Ovary (tissue), 7 donors: ENCODE measurements at regions not wholly inside any gene's neighbourhood (a gene's known extent, or its start where the extent isn't known, plus 50 kb on each side); places are given as distances from the start of the nearest gene placed in this dataset.

Source experiments
- DNase-seq, 5 donors: peaks; one replicate each; pipeline ENCODE4 v3.0.0-alpha.2; 2019 to 2020
- H3K27ac ChIP-seq, 2 donors: fragments of 200-600 bp; one replicate each; pipeline versions ENCODE4 v1.5.1 to v1.8.0; 2019 to 2022
- H3K27me3 ChIP-seq: fragments of 200-600 bp; one replicate; pipeline ENCODE4 v1.8.0; 2022
- H3K36me3 ChIP-seq: fragments of 200-600 bp; sonication (generic); one replicate; pipeline ENCODE4 v1.5.1; 2019
- H3K4me1 ChIP-seq: one replicate; pipeline ENCODE4 v1.8.1; 2013; ENCODE audit warnings: mild to moderate bottlenecking, moderate library complexity; ENCODE audit not compliant: insufficient read depth
- H3K4me3 ChIP-seq: fragments of 200-600 bp; sonication (generic); one replicate; pipeline ENCODE4 v1.5.1; 2017
- H3K9me3 ChIP-seq, 2 donors: fragments of 200-600 bp in 1 of 2; sonication (generic) in 1 of 2; one replicate each; pipeline versions ENCODE4 v1.5.1 to v1.8.1; 2013 to 2019; ENCODE audit warnings: mild to moderate bottlenecking in 1 of 2, moderate library complexity in 1 of 2
- EP300 ChIP-seq: sonication (generic); formaldehyde crosslinking; IDR thresholded peaks from one replicate; pipeline ENCODE4 v1.6.1; 2017; ENCODE audit warnings: antibody characterized with exemption
- POLR2A ChIP-seq: fragments of 450-650 bp; IDR thresholded peaks from one replicate; pipeline ENCODE4 v1.6.1; 2017; ENCODE audit warnings: antibody characterized with exemption, mild to moderate bottlenecking, moderate library complexity
- WGBS, 3 donors: extraction: QIAGEN DNeasy Blood & Tissue Kit in 1 of 3; methylation state at CpG; one replicate each; pipeline versions ENCODE4 v1.1.5 to v1.1.7; 2013 to 2017; 5-methylcytosine and 5-hydroxymethylcytosine counted together
- intact Hi-C, 4 donors: fragments of 100-400 bp; cut with DNase I; formaldehyde crosslinking; loops; one replicate each; pipeline versions ENCODE4 v1.11.0 to v1.15.1; 2022 to 2023
- TF ChIP-seq, protein P1 (sequence below), 3 donors: fragments of 450-650 bp in 2 of 3; fragments of 200-600 bp in 1 of 3; IDR thresholded peaks; one replicate each; pipeline versions ENCODE4 v1.5.1 to v1.8.0; 2016 to 2022; ENCODE audit warnings: antibody characterized with exemption in 3 of 3, mild to moderate bottlenecking in 1 of 3
- donor health status: DM: no; HTN: no; CAD: no; lungs with moderate emphysema.
- donor health status: DM: no; HTN: no; CAD: no.
- donor health status: Bipolar disorder and iron deficiency.
- donor health status: DM: no; HTN: no; CAD: no.
- donor health status: DM: yes; HTN: yes; CAD: no.

DNA sequence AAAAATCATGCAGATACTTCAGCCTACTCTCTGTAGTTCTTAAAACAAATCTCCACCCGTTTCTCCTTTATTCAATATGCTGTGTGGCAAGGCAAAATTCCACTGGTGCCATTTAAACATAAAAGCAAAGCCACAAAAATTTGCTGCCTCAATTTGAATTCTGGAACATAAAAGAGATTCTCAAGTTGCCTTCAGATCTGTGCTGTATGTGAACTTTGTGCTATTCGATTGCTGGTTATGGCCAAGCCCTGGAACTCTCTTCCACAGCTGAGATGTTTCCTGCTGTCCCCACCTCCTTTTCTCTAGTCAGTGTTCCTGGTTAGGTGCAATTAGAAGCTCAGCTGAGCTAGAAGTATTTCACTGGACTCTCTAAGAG is 395.3 kb upstream of the BTBD3 start:
- no peak for DNase-seq
- no peak overlapping the region for H3K27ac ChIP-seq
- no peaks in the 10 kb centered on the region for H3K27me3 ChIP-seq
- intact Hi-C loops = no loop called here
- no peaks in the 10 kb centered on the region for H3K4me1 ChIP-seq
- H3K9me3 ChIP-seq = no peaks in the 10 kb centered on the region
- TF ChIP-seq EP300 (no peak), POLR2A (no peak)
- TF ChIP-seq, protein P1, sequence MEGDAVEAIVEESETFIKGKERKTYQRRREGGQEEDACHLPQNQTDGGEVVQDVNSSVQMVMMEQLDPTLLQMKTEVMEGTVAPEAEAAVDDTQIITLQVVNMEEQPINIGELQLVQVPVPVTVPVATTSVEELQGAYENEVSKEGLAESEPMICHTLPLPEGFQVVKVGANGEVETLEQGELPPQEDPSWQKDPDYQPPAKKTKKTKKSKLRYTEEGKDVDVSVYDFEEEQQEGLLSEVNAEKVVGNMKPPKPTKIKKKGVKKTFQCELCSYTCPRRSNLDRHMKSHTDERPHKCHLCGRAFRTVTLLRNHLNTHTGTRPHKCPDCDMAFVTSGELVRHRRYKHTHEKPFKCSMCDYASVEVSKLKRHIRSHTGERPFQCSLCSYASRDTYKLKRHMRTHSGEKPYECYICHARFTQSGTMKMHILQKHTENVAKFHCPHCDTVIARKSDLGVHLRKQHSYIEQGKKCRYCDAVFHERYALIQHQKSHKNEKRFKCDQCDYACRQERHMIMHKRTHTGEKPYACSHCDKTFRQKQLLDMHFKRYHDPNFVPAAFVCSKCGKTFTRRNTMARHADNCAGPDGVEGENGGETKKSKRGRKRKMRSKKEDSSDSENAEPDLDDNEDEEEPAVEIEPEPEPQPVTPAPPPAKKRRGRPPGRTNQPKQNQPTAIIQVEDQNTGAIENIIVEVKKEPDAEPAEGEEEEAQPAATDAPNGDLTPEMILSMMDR (IDR thresholded peaks at IDR 0.05) = no peak
- H3K4me3 ChIP-seq = no peak overlapping the region
- no peaks in the 10 kb centered on the region for H3K36me3 ChIP-seq
- WGBS, 3 donors = 68 to 77% (median 76%) methylated on average over 2 of the region's 2 CpGs

DNA sequence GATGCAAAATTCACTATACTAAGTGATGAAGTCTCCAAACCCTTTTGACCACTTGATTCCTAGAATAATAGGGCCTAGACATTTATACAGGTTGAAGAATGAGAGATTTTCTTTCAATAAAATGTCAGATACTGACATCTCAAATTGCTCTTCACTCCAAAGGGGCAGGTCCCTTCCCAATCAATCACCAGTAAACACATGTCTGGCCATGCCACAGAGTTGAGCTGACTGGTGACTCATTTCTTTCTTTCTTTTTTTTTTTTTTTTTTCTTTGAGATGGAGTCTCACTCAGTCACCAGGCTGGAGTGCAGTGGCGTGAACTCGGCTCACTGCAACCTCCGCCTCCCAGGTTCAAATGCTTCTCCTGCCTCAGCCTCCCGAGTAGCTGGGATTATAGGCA is 388.6 kb upstream of the BTBD3 start:
- 91 to 98% (median 94%) methylated on average over 4 of the region's 4 CpGs for WGBS, 3 donors
- H3K9me3 ChIP-seq = no peaks in the 10 kb centered on the region
- no peak for TF ChIP-seq EP300
- no peak for TF ChIP-seq POLR2A
- TF ChIP-seq, protein P1 (IDR thresholded peaks at IDR 0.05) = no peak
- H3K4me1 ChIP-seq = no peaks in the 10 kb centered on the region
- H3K27ac ChIP-seq = no peak overlapping the region
- no peak for DNase-seq
- no peaks in the 10 kb centered on the region for H3K27me3 ChIP-seq
- no peaks in the 10 kb centered on the region for H3K36me3 ChIP-seq
- intact Hi-C loops = no loop called here
- no peak overlapping the region for H3K4me3 ChIP-seq

DNA sequence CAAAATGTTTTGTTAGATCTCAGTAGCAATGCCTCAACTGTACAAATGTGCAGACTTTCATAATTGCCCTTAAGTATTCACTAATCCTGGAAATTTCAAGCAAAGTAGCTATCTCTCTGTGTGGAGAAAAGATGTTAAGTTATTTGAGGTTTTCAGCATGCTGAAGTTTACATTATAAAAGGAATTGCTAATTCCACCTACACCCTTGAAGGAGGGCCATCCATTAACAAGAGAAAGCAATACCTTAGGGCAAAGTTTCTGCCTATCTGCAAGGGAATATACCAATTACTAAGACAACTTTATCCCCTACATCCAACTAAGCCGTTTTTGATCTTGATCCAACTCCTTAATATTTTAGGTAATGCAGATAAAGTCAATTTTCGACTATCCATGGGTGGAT is 380.7 kb upstream of the BTBD3 start:
- intact Hi-C loops = no loop called here
- Histone ChIP-seq H3K9me3 (no peaks in the 10 kb centered on the region), H3K4me1 (no peaks in the 10 kb centered on the region), H3K27ac (no peak overlapping the region), H3K36me3 (no peaks in the 10 kb centered on the region), H3K27me3 (no peaks in the 10 kb centered on the region), H3K4me3 (no peak overlapping the region)
- DNase-seq = no peak
- TF ChIP-seq, protein P1 (IDR thresholded peaks at IDR 0.05) = no peak
- TF ChIP-seq EP300 (no peak), POLR2A (no peak)
- WGBS, 3 donors = 19 to 43% (median 24%) methylated on average over 2 of the region's 2 CpGs

DNA sequence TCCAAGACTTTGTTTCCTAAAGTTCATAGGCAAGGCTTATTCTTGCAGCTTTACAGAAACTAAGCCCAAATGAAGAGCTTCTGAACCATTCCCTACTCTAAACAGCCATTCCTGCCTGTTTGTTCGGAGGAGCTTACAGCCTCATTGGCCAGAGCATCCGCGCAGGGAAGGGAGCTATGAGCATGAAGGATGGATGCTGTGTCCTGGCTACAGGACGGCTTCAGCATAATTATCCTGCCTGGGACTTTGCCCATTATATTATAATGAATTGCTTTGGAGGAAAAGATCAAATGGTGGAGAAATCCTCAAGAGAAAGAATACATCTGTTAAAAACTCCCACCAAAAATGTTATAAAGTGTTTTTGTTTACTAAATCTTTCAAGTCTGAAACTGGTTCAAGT is 378.2 kb upstream of the BTBD3 start:
- Histone ChIP-seq H3K4me1 (no peaks in the 10 kb centered on the region), H3K27me3 (no peaks in the 10 kb centered on the region), H3K36me3 (no peaks in the 10 kb centered on the region), H3K27ac (no peak overlapping the region), H3K9me3 (no peaks in the 10 kb centered on the region), H3K4me3 (no peak overlapping the region)
- intact Hi-C loops = no loop called here
- no peak for DNase-seq
- WGBS, 3 donors = 22 to 24% (median 23%) methylated on average over 4 of the region's 4 CpGs
- TF ChIP-seq POLR2A = no peak
- TF ChIP-seq EP300 = no peak
- TF ChIP-seq, protein P1 (IDR thresholded peaks at IDR 0.05) = no peak

DNA sequence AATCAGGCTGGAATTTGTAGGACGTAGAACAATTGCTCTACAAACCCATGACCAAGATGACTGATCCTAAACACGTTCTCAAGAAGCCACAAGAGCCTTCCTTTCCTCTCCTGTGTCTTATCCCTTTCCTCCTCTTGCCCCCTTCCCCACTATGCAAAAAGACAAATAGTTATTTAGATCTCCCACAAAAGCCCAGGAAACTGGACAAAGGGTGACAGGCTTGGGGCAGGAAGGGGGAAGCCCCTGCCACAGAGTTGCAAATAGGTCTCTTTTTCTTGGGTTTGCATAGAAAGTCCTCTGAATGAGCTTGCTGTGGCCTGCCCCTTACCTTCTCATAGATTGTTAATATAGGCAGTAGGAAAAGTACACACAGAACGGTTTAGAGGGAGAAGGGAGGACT is 377.1 kb upstream of the BTBD3 start:
- H3K4me3 ChIP-seq = no peak overlapping the region
- no peak for TF ChIP-seq POLR2A
- TF ChIP-seq, protein P1 (IDR thresholded peaks at IDR 0.05) = no peak
- no peak for TF ChIP-seq EP300
- DNase-seq = no peak
- intact Hi-C loops = loop anchor here in 2 of 4 donors (10.0 kb wide), 3 partner anchors 986 to 1926 kb away; no protein-coding TSS in a partner anchor
- no peaks in the 10 kb centered on the region for H3K9me3 ChIP-seq
- no peak overlapping the region for H3K27ac ChIP-seq
- WGBS, 3 donors = 84 to 95% (median 86%) methylated on average over 3 of the region's 3 CpGs
- H3K27me3 ChIP-seq = no peaks in the 10 kb centered on the region
- no peaks in the 10 kb centered on the region for H3K36me3 ChIP-seq
- no peaks in the 10 kb centered on the region for H3K4me1 ChIP-seq
